SK-N-SH (cell line): ENCODE measurements at regions not wholly inside any gene's neighbourhood (a gene's known extent, or its start where the extent isn't known, plus 50 kb on each side); places are given as distances from the start of the nearest gene placed in this dataset.

ENCODE experiments used
- CTCF ChIA-PET: fragments of 300-600, 350-600 bp; formaldehyde crosslinking; extraction: SDS; loops from one replicate; lab custom pipeline; 2021; lab: Yijun Ruan, JAX
- POLR2A ChIA-PET: fragments of 350-600 bp; sonication (Branson Sonifier 250); formaldehyde crosslinking; extraction: SDS; loops from one replicate; lab custom pipeline; 2020; ENCODE audit warnings: antibody characterized with exemption, inconsistent platforms; lab: Yijun Ruan, JAX
- DNase-seq: peaks from one replicate; pipeline ENCODE4 v3.0.0; 2012
- H2AFZ ChIP-seq: fragments of 200-600 bp; sonication (generic); 2 replicates; pipeline ENCODE4 v1.8.1; 2016; ENCODE audit warnings: antibody characterized with exemption, mild to moderate bottlenecking, low read depth
- H3F3A ChIP-seq: fragments of 200-600 bp; sonication (generic); replicated peaks from 2 replicates; pipeline ENCODE3; 2016; ENCODE audit warnings: antibody characterized with exemption, mild to moderate bottlenecking; ENCODE audit not compliant: insufficient read depth
- H3K27ac ChIP-seq, 2 experiments: fragments of 200-500 bp in 1 of 2; fragments of 200-600 bp in 1 of 2; sonication (Bioruptor generic) in 1 of 2; sonication (generic), shearing (Covaris generic) in 1 of 2; 2 replicates each; pipeline versions ENCODE4 v1.5.1 to v1.6.1; 2014 to 2016; ENCODE audit warnings: low read depth in 2 of 2, inconsistent platforms in 1 of 2, low read length in 1 of 2, mild to moderate bottlenecking in 1 of 2, mixed read lengths in 1 of 2
- H3K27me3 ChIP-seq: fragments of 200-600 bp; sonication (generic), shearing (Covaris generic); 2 replicates; pipeline ENCODE4 v1.6.1; 2016; ENCODE audit warnings: mixed run types; ENCODE audit not compliant: insufficient read depth
- H3K36me3 ChIP-seq, 2 experiments: fragments of 200-500 bp in 1 of 2; fragments of 200-600 bp in 1 of 2; sonication (Bioruptor generic) in 1 of 2; sonication (generic) in 1 of 2; replicated peaks in 1 of 2; 2 replicates each; pipeline versions ENCODE3 to v1.5.1; 2014 to 2016; ENCODE audit warnings: low read length in 1 of 2, mild to moderate bottlenecking in 1 of 2; ENCODE audit not compliant: insufficient read depth in 2 of 2, control insufficient read depth in 1 of 2
- H3K4me1 ChIP-seq, 2 experiments: fragments of 200-500 bp in 1 of 2; fragments of 200-600 bp in 1 of 2; sonication (Bioruptor generic) in 1 of 2; sonication (generic), shearing (Covaris generic) in 1 of 2; 2 replicates each; pipeline versions ENCODE4 v1.5.1 to v1.6.1; 2014 to 2016; ENCODE audit warnings: low read depth in 1 of 2, low read length in 1 of 2, mixed run types in 1 of 2; ENCODE audit not compliant: insufficient read depth in 2 of 2, control insufficient read depth in 1 of 2
- H3K4me2 ChIP-seq: fragments of 200-600 bp; sonication (generic), shearing (Covaris generic); 2 replicates; pipeline ENCODE4 v1.6.1; 2017; ENCODE audit warnings: mixed run types
- H3K4me3 ChIP-seq, 2 experiments: fragments of 200-500 bp in 1 of 2; fragments of 200-600 bp in 1 of 2; sonication (Bioruptor generic) in 1 of 2; sonication (generic), shearing (Covaris generic) in 1 of 2; 2 replicates each; pipeline versions ENCODE4 v1.5.1 to v1.8.1; 2014 to 2016; ENCODE audit warnings: low read depth in 2 of 2, inconsistent platforms in 1 of 2, low read length in 1 of 2, mild to moderate bottlenecking in 1 of 2, mixed read lengths in 1 of 2, moderate library complexity in 1 of 2
- H3K79me2 ChIP-seq: fragments of 200-600 bp; sonication (generic); 2 replicates; pipeline ENCODE4 v1.8.1; 2017; ENCODE audit warnings: mild to moderate bottlenecking; ENCODE audit not compliant: insufficient read depth
- H3K9ac ChIP-seq: fragments of 200-600 bp; sonication (generic); 2 replicates; pipeline ENCODE4 v1.6.1; 2017; ENCODE audit warnings: mixed run types
- H3K9me2 ChIP-seq: fragments of 200-600 bp; sonication (generic); 2 replicates; pipeline ENCODE4 v1.6.1; 2017; ENCODE audit warnings: mixed run types
- H3K9me3 ChIP-seq: fragments of 200-600 bp; sonication (generic); 2 replicates; pipeline ENCODE4 v1.6.1; 2017; ENCODE audit warnings: mixed run types, mild to moderate bottlenecking, moderate library complexity
- H4K20me1 ChIP-seq: fragments of 200-600 bp; sonication (generic); 2 replicates; pipeline ENCODE4 v1.6.1; 2017; ENCODE audit warnings: mild to moderate bottlenecking, mixed run types; ENCODE audit not compliant: insufficient read depth
- CHD2 ChIP-seq: fragments of 150-350 bp; IDR thresholded peaks from 2 replicates; pipeline ENCODE4 v1.6.1; 2018; ENCODE audit warnings: low read length; ENCODE audit not compliant: partially characterized antibody
- CTCF ChIP-seq: fragments of 200-600 bp; sonication (generic); IDR thresholded peaks from 2 replicates; pipeline ENCODE4 v1.6.1; 2017; ENCODE audit warnings: antibody characterized with exemption, mild to moderate bottlenecking, moderate library complexity
- ELF1 ChIP-seq: IDR thresholded peaks from 2 replicates; pipeline ENCODE4 v1.4.0; 2012
- EP300 ChIP-seq, 2 experiments: IDR thresholded peaks; 2 replicates each; pipeline versions ENCODE4 v1.4.0 to v1.6.1; 2012; ENCODE audit warnings: borderline replicate concordance in 1 of 2, low read depth in 1 of 2, low read length in 1 of 2
- EZH2phosphoT487 ChIP-seq: fragments of 200-600 bp; sonication (generic); IDR thresholded peaks from 2 replicates; pipeline ENCODE4 v1.6.1; 2017; ENCODE audit warnings: low read depth, mixed run types, mild to moderate bottlenecking, antibody characterized with exemption, moderate library complexity, borderline replicate concordance
- FOSL2 ChIP-seq: IDR thresholded peaks from 2 replicates; pipeline ENCODE4 v1.4.0; 2012; ENCODE audit warnings: low read depth, mild to moderate bottlenecking, moderate library complexity, borderline replicate concordance
- FOXM1 ChIP-seq: IDR thresholded peaks from 2 replicates; pipeline ENCODE4 v1.4.0; 2012; ENCODE audit warnings: low read depth, mild to moderate bottlenecking
- GATA2 ChIP-seq: sonication (generic); formaldehyde crosslinking; IDR thresholded peaks from 2 replicates; pipeline ENCODE4 v1.5.0; 2020; ENCODE audit warnings: mild to moderate bottlenecking, missing genetic modification reagents
- IRF3 ChIP-seq: fragments of 150-350 bp; IDR thresholded peaks from 2 replicates; pipeline ENCODE4 v1.6.1; 2016; ENCODE audit warnings: mild to moderate bottlenecking, low read depth, low read length
- JUND ChIP-seq: IDR thresholded peaks from 2 replicates; pipeline ENCODE4 v1.4.0; 2012
- MAX ChIP-seq: IDR thresholded peaks from 2 replicates; pipeline ENCODE4 v1.4.0; 2012; ENCODE audit warnings: low read depth
- NFIC ChIP-seq: IDR thresholded peaks from 2 replicates; pipeline ENCODE4 v1.4.0; 2012; ENCODE audit warnings: borderline replicate concordance
- PBX3 ChIP-seq: IDR thresholded peaks from 2 replicates; pipeline ENCODE4; 2012
- POLR2AphosphoS5 ChIP-seq: IDR thresholded peaks from 2 replicates; pipeline ENCODE4 v1.6.1; 2012; ENCODE audit warnings: low read depth, low read length
- RXRA ChIP-seq: IDR thresholded peaks from 2 replicates; pipeline ENCODE4 v1.4.0; 2012; ENCODE audit warnings: low read depth, mild to moderate bottlenecking, borderline replicate concordance
- SIN3A ChIP-seq: IDR thresholded peaks from 2 replicates; pipeline ENCODE4 v1.6.1; 2012; ENCODE audit warnings: low read depth, mild to moderate bottlenecking, low read length, moderate library complexity, borderline replicate concordance
- SMC3 ChIP-seq: IDR thresholded peaks from 2 replicates; pipeline ENCODE4 v1.6.1; 2012; ENCODE audit warnings: low read depth, low read length, improper control_type of control experiment
- TCF12 ChIP-seq: IDR thresholded peaks from 2 replicates; pipeline ENCODE4 v1.4.0; 2012
- TEAD4 ChIP-seq: IDR thresholded peaks from 2 replicates; pipeline ENCODE4 v1.4.0; 2012; ENCODE audit warnings: mild to moderate bottlenecking, borderline replicate concordance; ENCODE audit not compliant: insufficient read depth
- WGBS: methylation state at CpG from one replicate; pipeline ENCODE4 v1.1.6; 2017; ENCODE audit warnings: low lambda C conversion rate; 5-methylcytosine and 5-hydroxymethylcytosine counted together

GRCh38 chr18:28802546-28802945 lies 625.6 kb upstream of the CDH2 start:
- H3K9me2 ChIP-seq = no peaks in the 10 kb centered on the region
- POLR2A ChIA-PET = no interaction called here
- no peak overlapping the region; the same call in 1 of the 2 replicates for H3K9ac ChIP-seq
- no peaks in the 10 kb centered on the region for H3K79me2 ChIP-seq
- 17% methylated on average over 4 of the region's 4 CpGs for WGBS
- CTCF ChIA-PET = interaction anchor here (1.2 kb wide), 1 partner anchor 14 kb away, joined by 3 read pairs; no protein-coding TSS in a partner anchor
- peaks cover 5% of the 10 kb centered on the region; the same call in 1 of the 2 replicates for H3K9me3 ChIP-seq
- H3K36me3 ChIP-seq = no peaks in the 10 kb centered on the region
- H4K20me1 ChIP-seq = no peaks in the 10 kb centered on the region
- H3K4me1 ChIP-seq = peaks cover 3 to 18% of the 10 kb centered on the region in 2 experiments; a peak in 3 of 4 replicates
- peak overlapping the region; percentile 34 to 69; a peak in 3 of 4 replicates for H3K27ac ChIP-seq
- TF ChIP-seq GATA2 (CRISPR knock-in tag) (no peak), EP300 (IDR thresholded peaks at IDR 0.05; ENCODE audit: borderline replicate concordance in 1 of 2, low read depth in 1 of 2, low read length in 1 of 2) (peak; percentile 53 to 89; a peak in 2 of 4 replicates), RXRA (peak; percentile 50; the same call in 1 of the 2 replicates), IRF3 (no peak), CTCF (no peak), NFIC (peak; percentile 53; the same call in 1 of the 2 replicates), SMC3 (no peak), JUND (peak; percentile 71), TCF12 (peak; percentile 81), TEAD4 (peak; percentile 65), ELF1 (no peak), PBX3 (peak; percentile 52), FOXM1 (peak; percentile 77), EZH2phosphoT487 (no peak), MAX (no peak), SIN3A (no peak), CHD2 (no peak), FOSL2 (peak; percentile 60; the same call in 1 of the 2 replicates), POLR2AphosphoS5 (peak; percentile 25; the same call in 1 of the 2 replicates)
- no peaks in the 10 kb centered on the region for H3K27me3 ChIP-seq
- H2AFZ ChIP-seq = peak overlapping the region; percentile 70
- DNase-seq = no peak
- no peak overlapping the region for H3K4me3 ChIP-seq
- H3F3A ChIP-seq = peaks cover 13% of the 10 kb centered on the region
- no peak overlapping the region; the same call in 1 of the 2 replicates for H3K4me2 ChIP-seq
